Progenitor cell of endocrine pancreas (in vitro differentiated cells): ENCODE measurements at regions not wholly inside any gene's neighbourhood (a gene's known extent, or its start where the extent isn't known, plus 50 kb on each side); places are given as distances from the start of the nearest gene placed in this dataset.
"Not testable (repeated sequence)": the region's sequence is repeated elsewhere in the genome, so short reads cannot be mapped to it uniquely, and the experiment has no call there.

Experiments
- DNase-seq: peaks from one replicate; pipeline ENCODE4 v3.0.0; 2021; ENCODE audit warnings: low spot score; ENCODE audit not compliant: unreplicated experiment
- H3K27ac Mint-ChIP-seq: 2 replicates; pipeline ENCODE4 v1.8.0; 2021; ENCODE audit warnings: mild to moderate bottlenecking, moderate library complexity, mixed read lengths
- H3K27me3 Mint-ChIP-seq: 2 replicates; pipeline ENCODE4 v1.8.0; 2021; ENCODE audit warnings: mixed read lengths
- H3K36me3 Mint-ChIP-seq: 2 replicates; pipeline ENCODE4 v1.8.0; 2022; ENCODE audit warnings: mixed read lengths; ENCODE audit not compliant: insufficient read depth
- H3K4me1 Mint-ChIP-seq: 2 replicates; pipeline ENCODE4 v1.8.0; 2021; ENCODE audit warnings: low read depth, mixed read lengths
- H3K4me3 Mint-ChIP-seq: 2 replicates; pipeline ENCODE4 v1.8.0; 2021; ENCODE audit warnings: low read depth, mild to moderate bottlenecking, moderate library complexity, mixed read lengths
- H3K9me3 Mint-ChIP-seq: 2 replicates; pipeline ENCODE4 v1.8.0; 2021; ENCODE audit warnings: low read depth, mixed read lengths
- CTCF ChIP-seq: fragments of 200-600 bp; sonication (generic); IDR thresholded peaks from one replicate; pipeline ENCODE4 v1.5.0; 2021; ENCODE audit warnings: antibody characterized with exemption, mild to moderate bottlenecking; ENCODE audit not compliant: unreplicated experiment

- Mint-ChIP-seq H3K36me3 (no peaks in the 10 kb centered on the region), H3K9me3 (no peaks in the 10 kb centered on the region), H3K27me3 (no peaks in the 10 kb centered on the region), H3K27ac (no peak overlapping the region), H3K4me1 (no peaks in the 10 kb centered on the region), H3K4me3 (no peak overlapping the region)
- TF ChIP-seq CTCF = no peak
- no peak for DNase-seq
Measured at GRCh38 chr17:70388326-70388725, 219.0 kb downstream of the KCNJ2 start.

- H3K4me1 Mint-ChIP-seq, H3K9me3 Mint-ChIP-seq, DNase-seq: not testable (repeated sequence)
Measured at GRCh38 chr17:70389232-70389757, 220.0 kb downstream of the KCNJ2 start.

GRCh38 chr17:70390049-70390448 is 220.7 kb downstream of the KCNJ2 start:
- DNase-seq = no peak
- no peak for TF ChIP-seq CTCF
- no peak overlapping the region for H3K27ac Mint-ChIP-seq
- H3K4me3 Mint-ChIP-seq = no peak overlapping the region
- H3K36me3 Mint-ChIP-seq = no peaks in the 10 kb centered on the region
- no peaks in the 10 kb centered on the region for H3K9me3 Mint-ChIP-seq
- no peaks in the 10 kb centered on the region for H3K27me3 Mint-ChIP-seq
- no peaks in the 10 kb centered on the region for H3K4me1 Mint-ChIP-seq

More at GRCh38 chr17:70389232-70389757, 220.0 kb downstream of the KCNJ2 start:
- not testable (repeated sequence) for H3K36me3 Mint-ChIP-seq, H3K27ac Mint-ChIP-seq, H3K27me3 Mint-ChIP-seq, H3K4me3 Mint-ChIP-seq

GRCh38 chr17:70394473-70395232 is 225.3 kb downstream of the KCNJ2 start:
- H3K4me1 Mint-ChIP-seq = no peaks in the 10 kb centered on the region
- peaks cover 2% of the 10 kb centered on the region for H3K9me3 Mint-ChIP-seq
- H3K27me3 Mint-ChIP-seq = no peaks in the 10 kb centered on the region
- no peak overlapping the region for H3K27ac Mint-ChIP-seq
- H3K4me3 Mint-ChIP-seq = no peak overlapping the region
- no peaks in the 10 kb centered on the region for H3K36me3 Mint-ChIP-seq
- no peak for DNase-seq
- TF ChIP-seq CTCF = no peak

- Mint-ChIP-seq H3K36me3 (no peaks in the 10 kb centered on the region), H3K27me3 (peaks cover 2% of the 10 kb centered on the region), H3K9me3 (no peaks in the 10 kb centered on the region), H3K4me3 (no peak overlapping the region), H3K4me1 (no peaks in the 10 kb centered on the region), H3K27ac (no peak overlapping the region)
- no peak for TF ChIP-seq CTCF
- no peak for DNase-seq
Measured at GRCh38 chr17:70405492-70406220, 236.3 kb downstream of the KCNJ2 start.
